Fibroblast of skin of right quadriceps (primary cell): ENCODE measurements at regions not wholly inside any gene's neighbourhood (a gene's known extent, or its start where the extent isn't known, plus 50 kb on each side); places are given as distances from the start of the nearest gene placed in this dataset.

ENCODE experiments used
- DNase-seq: peaks from one replicate; pipeline ENCODE4 v3.0.0-alpha.2; 2013

DNA sequence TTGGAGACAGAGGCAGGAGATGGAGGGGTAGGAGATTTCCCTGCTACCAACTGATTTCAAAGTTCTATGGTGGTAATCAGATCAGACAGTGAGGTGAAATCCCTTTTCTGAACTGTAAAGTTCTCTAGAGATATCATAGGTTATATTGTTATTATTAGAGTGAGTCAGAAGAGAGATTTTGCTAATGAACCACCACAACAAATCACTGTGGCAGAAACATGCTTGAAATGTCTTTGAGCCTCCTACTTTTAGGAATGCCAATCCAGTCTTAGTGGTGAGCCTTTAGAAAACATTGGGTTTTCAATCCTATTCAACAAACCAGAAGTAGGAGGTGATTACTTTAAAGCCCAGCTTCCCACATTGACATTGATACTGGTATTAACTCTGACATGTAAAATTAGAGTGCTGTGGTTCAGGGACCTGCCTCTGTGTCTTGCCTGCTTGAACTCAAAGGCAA is 136.7 kb upstream of the CNR1 start:
- DNase-seq = no peak

GRCh38 chr6:88301888-88302768 is 136.0 kb upstream of the CNR1 start:
- no peak for DNase-seq

GRCh38 chr6:88301256-88301655 is 135.1 kb upstream of the CNR1 start:
- DNase-seq = no peak

GRCh38 chr6:88298066-88298845 is 132.1 kb upstream of the CNR1 start:
- no peak for DNase-seq

- no peak for DNase-seq
Measured at GRCh38 chr6:88296694-88297093, 130.5 kb upstream of the CNR1 start.

DNA sequence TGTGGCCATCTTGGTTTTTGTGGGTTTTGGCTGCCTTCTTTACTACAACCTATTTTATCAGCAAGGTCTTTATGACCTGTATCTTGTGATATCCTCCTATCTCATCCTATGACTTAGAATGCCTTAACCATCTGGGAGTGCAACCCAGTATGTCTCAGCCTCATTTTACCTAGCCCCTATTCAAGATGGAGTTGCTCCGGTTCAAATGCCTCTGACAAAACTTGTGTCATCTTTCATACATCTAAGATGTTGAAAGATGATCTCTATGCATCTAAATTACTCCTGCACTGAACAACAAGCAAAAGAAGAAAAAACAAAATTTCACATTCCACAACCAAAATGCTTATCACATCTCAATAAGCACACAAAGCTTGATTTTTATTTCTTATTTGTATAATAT is 129.5 kb upstream of the CNR1 start:
- DNase-seq = no peak

GRCh38 chr6:88294702-88295101 is 128.6 kb upstream of the CNR1 start:
- no peak for DNase-seq

DNA sequence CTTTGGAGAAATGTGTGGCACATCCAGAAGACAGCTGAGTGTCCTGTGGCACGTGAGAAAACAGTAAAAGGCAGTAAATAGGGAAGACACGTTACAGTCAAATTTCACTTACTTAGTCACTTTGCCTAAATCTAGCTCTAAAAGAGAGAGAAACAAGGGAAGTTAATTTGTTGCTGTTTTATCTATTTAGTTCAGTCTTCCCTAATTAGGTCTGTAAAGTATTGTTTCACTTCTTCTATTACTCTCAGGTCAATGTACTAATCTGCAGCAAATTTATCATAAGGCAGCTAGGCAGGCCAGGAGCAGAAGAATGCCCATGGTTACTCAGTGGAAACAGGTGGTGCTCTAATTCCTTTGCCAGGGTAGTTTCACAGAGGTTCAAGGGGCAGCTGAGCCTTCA is 124.3 kb upstream of the CNR1 start:
- no peak for DNase-seq

- no peak for DNase-seq
Measured at GRCh38 chr6:88287696-88288095, 121.5 kb upstream of the CNR1 start.

DNA sequence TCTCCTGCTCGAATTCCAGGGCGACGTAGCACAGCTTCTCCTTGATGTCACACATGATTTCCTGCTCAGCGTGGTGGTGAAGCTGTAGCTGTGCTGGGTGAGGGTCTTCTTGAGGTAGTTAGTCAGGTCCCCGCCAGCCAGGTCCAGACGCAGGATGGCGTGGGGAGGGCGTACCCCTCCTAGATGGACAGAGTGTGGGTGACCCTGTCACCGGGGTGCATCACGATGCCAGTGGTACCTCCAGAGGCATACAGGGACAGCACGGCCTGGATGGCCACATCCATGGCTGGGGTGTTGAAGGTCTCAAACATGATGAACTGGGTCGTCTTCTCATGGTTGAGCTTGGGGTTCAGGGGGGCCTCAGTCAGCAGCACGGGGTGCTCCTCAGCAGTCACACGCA is 110.2 kb upstream of the CNR1 start:
- no peak for DNase-seq

DNA sequence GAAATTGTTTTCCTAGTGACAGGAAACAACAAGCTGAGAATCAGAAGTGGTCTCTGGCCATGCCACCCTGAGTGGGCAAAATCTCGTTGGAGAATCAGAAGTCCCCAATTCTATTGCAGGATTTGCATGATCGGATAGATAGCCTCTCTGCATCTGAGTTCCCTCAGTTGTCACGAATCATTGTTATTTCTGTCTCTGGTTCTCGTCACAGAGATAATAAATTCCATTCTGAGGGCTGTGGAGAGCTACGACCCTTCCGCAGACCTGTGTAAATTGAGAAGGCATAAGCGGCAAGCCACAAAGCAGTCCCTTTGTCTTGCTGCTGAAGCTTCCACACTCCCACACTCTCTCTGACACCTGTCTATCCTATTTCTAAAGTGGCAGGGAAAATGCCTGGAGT is 102.4 kb upstream of the CNR1 start:
- no peak for DNase-seq

DNA sequence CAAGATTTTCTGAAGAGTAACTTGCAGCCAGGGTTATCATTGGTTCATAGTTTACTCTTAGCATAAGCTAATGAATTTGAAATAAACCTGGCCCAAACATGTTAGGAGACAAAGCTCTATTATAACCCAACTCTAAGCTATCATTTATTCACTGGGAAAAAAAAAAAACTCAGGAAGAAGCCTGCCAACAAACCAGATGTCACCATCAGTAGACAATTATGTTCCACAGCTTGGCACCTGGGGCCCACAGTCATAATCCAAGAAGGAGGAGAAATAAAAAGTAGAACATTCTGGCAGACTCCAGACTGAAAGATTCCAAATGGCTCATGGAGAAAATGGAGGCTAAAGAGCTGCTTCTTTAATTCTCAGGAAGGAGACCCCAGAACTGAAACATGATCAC is 100.0 kb upstream of the CNR1 start:
- no peak for DNase-seq

DNA sequence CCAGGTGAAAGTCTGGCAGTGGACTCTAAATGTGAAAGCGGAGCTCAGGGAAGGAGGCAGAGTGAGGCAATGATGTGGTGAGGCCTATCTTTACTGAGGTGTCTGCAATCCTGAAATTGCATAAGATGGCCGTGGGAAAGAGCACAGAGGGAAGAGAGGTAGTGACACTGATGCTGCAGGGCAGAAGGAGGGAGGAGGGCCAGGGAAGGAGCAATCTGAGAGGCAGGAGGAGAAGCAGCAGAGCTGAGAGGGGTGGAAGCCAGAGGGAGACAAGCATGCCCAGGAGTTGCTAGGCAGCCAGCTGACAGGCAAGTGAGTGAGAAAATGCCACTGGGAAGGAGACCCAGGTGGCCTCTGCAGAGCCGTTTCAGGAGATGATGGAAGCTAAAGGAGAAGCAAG is 97.4 kb upstream of the CNR1 start:
- DNase-seq = no peak

DNA sequence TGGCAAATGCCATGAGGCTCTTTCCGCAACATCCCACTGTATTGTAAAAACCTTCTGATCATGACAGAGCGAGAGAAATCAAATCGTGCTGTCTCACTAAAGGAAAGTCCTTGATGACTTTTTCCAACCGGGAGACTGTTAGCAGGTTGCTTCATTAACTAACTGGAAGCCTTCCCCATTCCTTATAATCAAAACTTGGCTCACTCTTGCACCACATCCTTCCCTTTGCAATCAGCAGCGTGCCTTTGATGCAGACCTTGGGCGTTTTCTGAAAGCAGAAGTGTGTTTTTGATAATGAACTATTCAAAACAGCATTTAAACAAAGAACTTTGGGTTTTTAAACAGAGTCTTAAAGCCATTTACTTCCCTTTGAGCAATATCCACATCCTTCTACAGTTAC is 96.2 kb upstream of the CNR1 start:
- no peak for DNase-seq

- DNase-seq = no peak
Measured at GRCh38 chr6:88251301-88251700, 85.2 kb upstream of the CNR1 start.

- no peak for DNase-seq
Measured at GRCh38 chr6:88248709-88249321, 82.7 kb upstream of the CNR1 start.

DNA sequence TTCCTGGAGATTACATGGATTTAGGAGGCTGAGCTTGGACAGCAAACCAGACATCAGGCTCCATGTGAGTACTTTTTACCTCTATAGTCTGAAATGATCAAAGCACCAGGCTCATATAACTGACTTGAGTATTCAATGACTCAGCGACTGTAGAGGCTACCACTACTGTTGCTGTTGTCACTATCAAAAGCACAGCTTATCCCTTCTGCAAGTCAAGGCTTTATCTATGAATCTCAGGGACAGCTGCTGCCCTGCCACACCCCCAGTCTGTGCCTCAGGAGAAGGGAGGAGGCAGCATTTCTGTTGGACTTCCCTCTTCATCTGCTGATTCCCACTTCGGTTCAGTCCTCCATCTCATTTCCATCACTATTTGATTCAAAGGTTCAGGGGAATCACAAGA is 80.5 kb upstream of the CNR1 start:
- no peak for DNase-seq

GRCh38 chr6:88244721-88245120 is 78.6 kb upstream of the CNR1 start:
- DNase-seq = no peak

DNA sequence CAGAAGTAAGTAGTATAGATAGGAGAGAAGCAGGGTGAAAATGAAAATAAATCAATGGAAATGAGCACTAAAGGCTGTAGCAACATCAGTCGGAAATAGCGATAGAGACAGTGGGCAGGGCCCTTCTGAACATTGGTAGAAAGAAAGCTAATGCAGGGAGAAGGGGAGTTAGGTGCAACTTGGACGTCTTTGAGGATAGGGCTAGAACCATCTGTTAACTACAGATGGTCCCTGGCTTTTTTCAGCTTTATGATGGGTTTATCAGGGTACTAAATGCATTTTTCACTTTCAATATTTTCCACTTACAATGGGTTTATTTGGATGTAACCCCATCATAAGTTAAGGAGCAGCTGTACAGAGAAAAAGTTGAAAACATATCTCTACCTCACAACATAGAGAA is 72.8 kb upstream of the CNR1 start:
- no peak for DNase-seq

GRCh38 chr6:88238065-88238464 is 71.9 kb upstream of the CNR1 start:
- no peak for DNase-seq

- no peak for DNase-seq
Measured at GRCh38 chr6:88236612-88237360, 70.6 kb upstream of the CNR1 start.

GRCh38 chr6:88232753-88233152 is 66.6 kb upstream of the CNR1 start:
- DNase-seq = no peak

DNA sequence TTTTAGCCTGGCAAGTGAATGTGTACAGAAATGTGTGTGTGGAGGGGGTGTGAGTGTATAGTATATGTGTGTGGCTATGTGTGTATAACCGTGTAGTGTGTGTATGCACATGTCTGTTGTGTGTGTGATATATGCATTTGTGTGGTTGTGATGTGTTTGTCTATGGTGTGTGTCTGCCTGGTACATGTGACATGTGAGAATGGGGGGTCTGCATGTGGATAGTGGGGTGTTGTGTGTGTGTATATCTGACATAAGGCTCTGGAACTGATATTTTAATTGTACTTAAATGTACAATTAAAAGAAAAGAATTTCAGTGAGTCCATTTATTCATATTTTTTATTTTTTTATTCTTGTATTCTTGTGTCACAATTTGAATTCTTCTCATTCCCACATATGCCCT is 57.2 kb upstream of the CNR1 start:
- DNase-seq = no peak
